ENCODE measurements at regions not wholly inside any gene's neighbourhood (a gene's known extent, or its start where the extent isn't known, plus 50 kb on each side); places are given as distances from the start of the nearest gene placed in this dataset.

DNA sequence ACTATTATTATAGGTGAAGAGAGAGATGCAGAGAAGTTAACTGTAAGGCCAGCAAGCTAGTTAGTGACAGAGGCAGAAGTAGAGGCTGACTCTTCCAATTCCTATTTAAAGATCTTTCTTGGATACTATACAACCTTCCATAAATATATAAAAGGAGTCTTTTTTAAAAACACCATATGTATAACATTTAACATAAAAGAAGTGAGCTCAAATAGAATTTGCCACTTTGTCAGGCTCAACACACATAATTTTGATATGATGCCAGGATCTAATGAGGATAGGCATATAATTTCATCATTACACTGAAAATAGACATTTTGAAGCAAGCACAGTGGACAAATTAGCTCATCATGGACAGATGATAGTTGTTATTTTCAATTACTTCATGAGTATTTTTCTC lies 64.1 kb upstream of the MPPED2 start:
- TF ChIP-seq CREB1 (IDR thresholded peaks at IDR 0.05; ENCODE audit: low read depth) (no peak), POLR2AphosphoS2 (IDR thresholded peaks at IDR 0.05; ENCODE audit: low read depth, low read length) (no peak), EZH2 (IDR thresholded peaks at IDR 0.05; ENCODE audit: borderline replicate concordance, control insufficient read depth, low read depth, low read length) (no peak), CTCF (IDR thresholded peaks at IDR 0.05 in 2 of 3, conservative IDR thresholded peaks at IDR 0.05 in 1 of 3; ENCODE audit: control insufficient read depth in 2 of 3, extremely low read depth in 1 of 3, insufficient read depth in 1 of 3, low read depth in 3 of 3, low read length in 3 of 3) (no peak), HCFC1 (IDR thresholded peaks at IDR 0.05; ENCODE audit: low read length) (no peak), MYB (IDR thresholded peaks at IDR 0.05; ENCODE audit: borderline replicate concordance, low read depth, low read length) (no peak), TCF7 (IDR thresholded peaks at IDR 0.05; ENCODE audit: borderline replicate concordance) (no peak)
- TF ChIP-seq, protein P1, sequence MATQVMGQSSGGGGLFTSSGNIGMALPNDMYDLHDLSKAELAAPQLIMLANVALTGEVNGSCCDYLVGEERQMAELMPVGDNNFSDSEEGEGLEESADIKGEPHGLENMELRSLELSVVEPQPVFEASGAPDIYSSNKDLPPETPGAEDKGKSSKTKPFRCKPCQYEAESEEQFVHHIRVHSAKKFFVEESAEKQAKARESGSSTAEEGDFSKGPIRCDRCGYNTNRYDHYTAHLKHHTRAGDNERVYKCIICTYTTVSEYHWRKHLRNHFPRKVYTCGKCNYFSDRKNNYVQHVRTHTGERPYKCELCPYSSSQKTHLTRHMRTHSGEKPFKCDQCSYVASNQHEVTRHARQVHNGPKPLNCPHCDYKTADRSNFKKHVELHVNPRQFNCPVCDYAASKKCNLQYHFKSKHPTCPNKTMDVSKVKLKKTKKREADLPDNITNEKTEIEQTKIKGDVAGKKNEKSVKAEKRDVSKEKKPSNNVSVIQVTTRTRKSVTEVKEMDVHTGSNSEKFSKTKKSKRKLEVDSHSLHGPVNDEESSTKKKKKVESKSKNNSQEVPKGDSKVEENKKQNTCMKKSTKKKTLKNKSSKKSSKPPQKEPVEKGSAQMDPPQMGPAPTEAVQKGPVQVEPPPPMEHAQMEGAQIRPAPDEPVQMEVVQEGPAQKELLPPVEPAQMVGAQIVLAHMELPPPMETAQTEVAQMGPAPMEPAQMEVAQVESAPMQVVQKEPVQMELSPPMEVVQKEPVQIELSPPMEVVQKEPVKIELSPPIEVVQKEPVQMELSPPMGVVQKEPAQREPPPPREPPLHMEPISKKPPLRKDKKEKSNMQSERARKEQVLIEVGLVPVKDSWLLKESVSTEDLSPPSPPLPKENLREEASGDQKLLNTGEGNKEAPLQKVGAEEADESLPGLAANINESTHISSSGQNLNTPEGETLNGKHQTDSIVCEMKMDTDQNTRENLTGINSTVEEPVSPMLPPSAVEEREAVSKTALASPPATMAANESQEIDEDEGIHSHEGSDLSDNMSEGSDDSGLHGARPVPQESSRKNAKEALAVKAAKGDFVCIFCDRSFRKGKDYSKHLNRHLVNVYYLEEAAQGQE (IDR thresholded peaks at IDR 0.05; ENCODE audit: low read depth, low read length) = no peak

Data from GM12878 (cell line).